HPDE6-E6E7 (cell line): ENCODE measurements at regions not wholly inside any gene's neighbourhood (a gene's known extent, or its start where the extent isn't known, plus 50 kb on each side); places are given as distances from the start of the nearest gene placed in this dataset.

Experiments
- DNase-seq: peaks from one replicate; pipeline ENCODE4 v3.0.0; 2011; ENCODE audit warnings: missing footprints; ENCODE audit errors: extremely low spot score

DNA sequence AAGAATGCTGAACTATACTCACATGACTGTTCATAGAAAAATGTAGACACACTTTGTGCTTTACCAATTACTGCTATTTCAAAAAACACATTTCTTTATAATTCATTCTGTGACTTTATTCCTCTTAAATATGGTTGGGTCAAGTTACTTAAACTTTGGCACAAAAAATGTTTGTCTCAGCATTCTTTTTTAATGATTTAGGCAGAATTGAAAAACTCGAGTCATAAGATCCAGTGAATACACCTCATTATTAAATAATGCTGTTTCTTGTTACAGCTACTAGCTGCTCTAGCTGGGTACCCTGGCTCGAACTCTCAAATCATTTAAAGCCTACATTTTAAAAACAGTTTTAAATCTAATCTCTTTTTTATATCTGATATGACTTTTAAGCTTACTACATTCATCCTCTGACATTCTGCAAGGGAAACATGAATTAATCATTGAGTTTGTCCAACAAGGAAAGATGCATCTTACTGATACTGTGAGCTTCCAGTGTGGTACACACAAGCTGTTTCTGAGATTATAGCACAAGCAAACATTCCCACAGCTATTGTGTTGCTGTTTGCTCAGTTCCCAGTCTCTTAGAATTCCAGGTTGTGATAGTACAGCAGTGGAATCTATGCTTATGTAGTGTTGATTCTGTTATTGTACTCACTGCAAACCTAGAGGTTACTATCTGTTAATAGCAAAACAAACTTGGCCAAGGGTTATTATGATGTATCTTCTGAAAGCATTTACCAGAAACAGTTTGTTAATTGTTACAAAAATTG lies 746.5 kb downstream of the USP25 start:
- DNase-seq = no peak

- no peak for DNase-seq
Measured at GRCh38 chr21:16488042-16488441, 758.3 kb downstream of the USP25 start.

- no peak for DNase-seq
Measured at GRCh38 chr21:16492356-16492755, 762.6 kb downstream of the USP25 start.

- DNase-seq = no peak
Measured at GRCh38 chr21:16492892-16493291, 763.1 kb downstream of the USP25 start.

- DNase-seq = no peak
Measured at GRCh38 chr21:16496609-16497008, 766.8 kb downstream of the USP25 start.

GRCh38 chr21:16500271-16500670 lies 770.5 kb downstream of the USP25 start:
- DNase-seq = no peak

DNA sequence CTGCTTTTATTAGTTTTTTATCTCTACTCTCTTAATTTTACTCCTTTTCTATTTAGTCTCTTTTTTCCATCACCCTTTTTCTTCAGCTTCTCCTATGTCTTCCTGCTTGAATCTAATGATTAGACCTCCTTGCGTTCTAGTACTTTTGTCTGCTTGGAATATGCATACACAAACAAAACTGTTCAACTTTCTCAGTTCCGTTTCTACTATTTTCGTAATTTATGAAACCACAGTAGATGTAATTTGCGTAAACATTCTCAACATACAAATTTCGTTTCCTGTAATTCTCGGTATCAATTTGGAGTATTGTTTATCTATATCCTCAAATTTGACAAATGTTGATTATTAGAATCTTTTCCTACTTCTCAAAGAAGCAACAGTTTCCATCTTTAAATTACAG lies 772.5 kb downstream of the USP25 start:
- no peak for DNase-seq

GRCh38 chr21:16502897-16503296 lies 773.1 kb downstream of the USP25 start:
- DNase-seq = no peak

- no peak for DNase-seq
Measured at GRCh38 chr21:16504281-16504680, 774.5 kb downstream of the USP25 start.

- DNase-seq = no peak
Measured at GRCh38 chr21:16504766-16505165, 775.0 kb downstream of the USP25 start.

GRCh38 chr21:16509476-16509875 lies 779.7 kb downstream of the USP25 start:
- DNase-seq = no peak

DNA sequence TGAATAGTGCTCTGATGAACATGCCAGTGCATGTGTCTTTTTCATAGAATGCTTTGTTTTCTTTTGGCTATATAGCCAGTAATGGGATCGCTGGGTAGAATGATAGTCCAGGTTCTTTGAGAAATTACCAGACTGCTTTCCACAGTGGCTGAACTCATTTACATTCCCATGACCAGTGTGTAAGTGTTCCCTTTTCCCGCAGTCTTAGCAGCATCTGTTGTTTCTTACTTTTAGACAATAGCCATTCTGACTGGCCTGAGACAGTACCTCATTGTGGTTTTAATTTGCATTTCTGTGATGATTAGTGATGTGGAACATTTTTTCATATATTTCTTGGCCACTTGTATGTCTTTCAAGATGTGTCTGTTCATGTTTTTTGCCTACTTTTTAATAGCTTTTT lies 784.5 kb downstream of the USP25 start:
- DNase-seq = no peak

DNA sequence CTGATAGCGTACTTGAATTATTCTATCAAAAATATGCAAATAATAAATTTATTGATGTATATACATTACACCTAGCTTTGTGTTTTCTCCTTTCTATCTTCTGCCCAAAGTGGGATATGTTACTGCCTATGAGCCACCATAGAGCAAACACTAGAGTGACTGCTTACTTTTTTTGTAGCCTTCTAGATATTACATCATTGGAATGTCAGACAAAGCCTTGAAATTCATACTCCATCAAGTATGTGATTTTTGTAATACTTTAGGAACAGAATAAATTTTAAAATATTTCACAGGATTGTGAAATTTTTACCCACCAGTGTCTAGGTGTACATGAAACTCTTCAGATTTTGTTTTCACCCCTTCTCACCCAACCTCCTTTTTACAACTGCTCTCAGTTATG lies 787.6 kb downstream of the USP25 start:
- DNase-seq = no peak

DNA sequence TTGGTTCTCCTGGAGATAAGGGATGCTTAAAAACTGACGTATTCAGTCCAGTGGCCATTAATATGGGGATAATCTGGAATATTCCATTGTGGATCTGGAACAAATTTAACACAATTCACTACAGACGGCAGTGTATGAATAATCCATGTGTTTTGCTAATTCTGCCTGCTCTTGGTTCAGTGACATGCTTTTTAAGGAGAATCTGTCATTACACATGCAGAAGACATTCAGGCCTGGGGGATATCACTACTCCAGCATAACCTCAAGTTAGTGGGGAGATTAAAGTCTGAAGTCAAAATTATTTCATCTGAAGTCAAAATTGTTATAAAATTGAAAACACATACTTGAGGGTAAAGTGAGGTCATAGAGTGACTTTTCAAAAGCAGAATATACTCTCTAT lies 789.3 kb downstream of the USP25 start:
- DNase-seq = no peak

DNA sequence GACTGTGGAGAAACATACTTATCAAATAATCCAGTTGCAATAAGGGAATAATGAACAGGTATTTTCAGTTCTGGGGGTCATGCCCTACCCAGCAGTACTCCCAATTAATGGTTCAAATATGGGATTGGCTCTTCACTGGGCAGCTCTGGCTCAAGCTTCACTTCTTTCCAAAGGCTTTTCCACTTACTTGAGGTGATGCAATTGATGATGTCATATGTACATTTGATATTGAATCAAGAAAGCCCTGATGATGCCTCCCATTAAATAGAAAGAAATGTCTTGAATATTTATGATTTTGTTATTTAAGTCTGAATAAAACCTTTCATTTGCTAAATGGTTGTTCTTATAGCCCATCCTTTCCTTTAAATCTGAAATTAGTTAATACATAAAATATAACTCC lies 789.9 kb downstream of the USP25 start:
- no peak for DNase-seq

- DNase-seq = no peak
Measured at GRCh38 chr21:16522548-16522947, 792.8 kb downstream of the USP25 start.

DNA sequence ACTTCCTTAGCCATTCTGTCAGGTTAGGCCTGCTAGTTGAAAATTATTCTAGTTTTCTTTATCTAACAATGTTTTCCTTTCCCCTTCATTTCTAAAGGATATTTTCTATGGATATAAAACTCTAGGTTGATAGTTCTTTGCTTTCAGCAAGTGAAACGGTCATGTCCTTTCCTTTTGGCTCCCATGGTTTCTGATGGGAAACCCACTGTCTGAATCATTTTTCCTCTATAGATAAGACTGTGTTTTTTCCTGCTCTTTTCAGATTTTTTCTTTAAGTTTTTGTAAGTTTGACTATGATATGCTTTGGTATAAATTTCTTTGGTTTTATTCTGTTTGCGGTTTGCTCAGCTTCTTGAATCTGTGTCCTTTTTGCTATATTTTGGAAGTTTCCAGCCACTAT lies 800.9 kb downstream of the USP25 start:
- DNase-seq = no peak

GRCh38 chr21:16532840-16533239 lies 803.1 kb downstream of the USP25 start:
- DNase-seq = no peak

- no peak for DNase-seq
Measured at GRCh38 chr21:16533692-16534407, 804.1 kb downstream of the USP25 start.

DNA sequence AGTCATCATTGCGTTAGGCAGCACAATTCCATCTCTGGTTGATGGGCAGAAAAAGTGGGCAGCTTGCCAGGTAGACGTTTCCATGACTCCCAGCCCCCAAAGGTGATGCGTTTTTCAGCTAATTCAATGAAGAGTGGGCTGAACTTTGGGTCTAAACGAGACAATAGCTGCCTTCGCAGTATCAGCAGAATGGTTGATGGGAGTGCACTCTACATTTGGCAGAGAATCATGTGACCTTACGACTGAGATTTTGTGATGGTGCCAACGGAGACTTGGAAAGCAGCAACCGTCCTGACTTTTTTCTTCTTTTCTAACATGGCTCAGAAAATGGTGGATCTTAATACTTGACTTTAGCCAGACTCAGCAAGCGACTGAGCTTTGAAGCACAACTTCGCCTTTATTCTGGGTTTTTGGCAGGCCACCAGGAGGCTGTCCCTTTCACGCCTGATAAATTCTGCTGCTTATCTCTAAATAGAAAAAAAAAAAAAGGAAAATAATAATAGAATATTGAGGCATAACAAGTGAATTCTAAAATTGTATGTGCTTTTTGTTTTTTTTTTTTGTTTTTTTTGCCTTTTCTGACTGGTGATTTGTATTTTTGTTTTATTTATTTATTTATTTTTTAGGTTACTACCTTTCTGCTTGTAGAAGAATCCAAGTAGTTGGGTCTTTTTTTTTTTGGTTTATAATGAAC lies 804.8 kb downstream of the USP25 start:
- no peak for DNase-seq

- DNase-seq = no peak
Measured at GRCh38 chr21:16535102-16535422, 805.3 kb downstream of the USP25 start.

GRCh38 chr21:16535626-16536025 lies 805.8 kb downstream of the USP25 start:
- no peak for DNase-seq

DNA sequence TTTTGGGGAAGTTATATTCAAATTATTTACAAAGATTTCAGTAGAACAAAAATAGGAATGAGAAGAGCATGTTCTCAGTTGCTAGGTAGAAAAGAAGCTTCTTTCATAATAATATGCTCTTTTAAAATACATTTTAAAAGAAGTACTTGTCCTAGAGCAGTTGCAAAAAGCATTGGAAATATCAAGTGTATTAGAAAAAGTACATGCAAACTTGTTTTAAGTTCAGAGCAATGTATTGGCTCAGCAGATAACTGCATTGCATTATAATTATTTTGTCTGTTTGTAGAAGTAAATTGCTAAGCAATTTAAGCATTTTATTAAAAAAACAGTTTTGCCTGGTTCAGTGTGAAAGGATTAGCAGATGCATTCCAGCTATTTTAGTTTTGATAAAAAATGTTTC lies 806.4 kb downstream of the USP25 start:
- DNase-seq = no peak
